HG03575 (cell line): ENCODE measurements at regions not wholly inside any gene's neighbourhood (a gene's known extent, or its start where the extent isn't known, plus 50 kb on each side); places are given as distances from the start of the nearest gene placed in this dataset.
"Not testable (repeated sequence)": the region's sequence is repeated elsewhere in the genome, so short reads cannot be mapped to it uniquely, and the experiment has no call there.

Experiments
- ATAC-seq: cut with Tn5 transposase; IDR thresholded peaks from one replicate; pipeline ENCODE4 v1.9.1; 2021; ENCODE audit not compliant: unreplicated experiment, insufficient number of reproducible peaks, low FRiP score; ENCODE audit errors: extremely low read depth

DNA sequence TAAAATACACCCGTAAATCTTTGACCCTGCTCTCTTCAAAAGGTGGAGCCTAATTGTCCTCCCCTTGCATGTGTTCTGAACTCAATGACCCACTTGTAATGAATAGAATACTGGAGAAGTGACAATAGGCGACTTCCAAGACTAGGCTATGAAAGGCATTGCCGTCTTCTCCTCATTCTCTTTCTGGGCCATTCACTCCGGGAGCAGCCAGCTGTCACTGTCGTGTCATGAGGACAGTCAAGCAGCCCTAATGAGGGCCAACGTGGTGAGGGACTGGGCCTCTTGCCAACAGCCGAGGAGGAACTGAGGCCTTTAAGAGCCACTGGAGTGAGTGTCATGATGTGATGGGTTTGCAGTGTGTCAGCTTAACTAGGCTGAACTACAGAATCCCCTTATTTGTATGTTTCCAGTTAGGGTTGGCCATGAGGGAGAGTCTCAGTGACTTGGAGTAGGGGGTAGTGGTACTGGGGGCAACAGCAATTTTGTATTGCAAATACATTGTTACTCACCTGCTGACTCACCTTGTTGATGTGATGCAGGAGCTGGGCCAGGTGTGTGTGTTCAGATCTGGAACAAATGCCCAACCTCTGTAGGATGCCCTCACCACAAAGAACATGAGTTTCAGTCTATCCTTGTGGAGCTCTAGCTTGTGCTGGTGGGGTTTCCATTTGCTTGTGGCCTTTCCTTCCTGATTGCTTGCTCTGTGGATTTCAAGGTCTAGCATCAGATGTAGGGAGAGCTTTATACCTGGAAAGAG is 188.5 kb upstream of the PROK2 start:
- ATAC-seq, result no peak

DNA sequence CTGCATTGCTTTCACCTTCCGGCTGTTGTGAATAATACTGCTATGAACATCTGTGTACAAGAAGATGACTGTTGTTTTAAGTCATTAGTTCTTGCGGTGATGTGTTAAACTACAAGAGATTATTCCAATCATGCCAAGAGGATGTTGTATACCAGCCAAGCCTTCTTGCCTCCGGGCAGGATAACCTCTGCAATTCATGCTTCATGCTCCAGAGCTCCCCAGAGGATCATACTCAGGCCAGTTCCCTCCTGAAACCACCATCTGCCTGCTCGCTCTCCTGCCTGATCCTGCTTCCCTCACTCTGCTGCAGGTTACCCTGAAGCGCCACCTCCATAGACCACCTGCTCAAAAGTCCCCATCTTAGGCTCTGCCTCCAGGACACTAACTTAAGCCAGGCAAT is 187.1 kb upstream of the PROK2 start:
- ATAC-seq, result no peak

DNA sequence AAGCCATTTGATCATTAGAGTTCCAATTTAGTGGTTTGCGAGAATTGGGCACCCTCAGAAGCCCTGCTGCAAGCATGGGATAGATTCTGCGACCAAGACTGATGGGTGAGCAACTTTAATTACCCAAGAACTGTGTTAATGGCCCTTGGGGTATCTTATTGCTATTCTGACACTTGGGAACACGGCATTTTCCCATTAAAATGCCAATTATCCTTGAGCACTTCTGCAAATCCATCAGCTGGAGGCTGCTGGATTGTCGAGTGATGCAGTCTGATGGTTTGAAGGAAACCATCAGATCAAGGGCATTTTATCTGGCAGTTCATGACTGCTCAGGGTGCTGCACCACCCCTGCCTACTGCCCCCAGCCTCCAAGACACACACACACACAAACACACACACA is 183.6 kb upstream of the PROK2 start:
- ATAC-seq, result no peak

DNA sequence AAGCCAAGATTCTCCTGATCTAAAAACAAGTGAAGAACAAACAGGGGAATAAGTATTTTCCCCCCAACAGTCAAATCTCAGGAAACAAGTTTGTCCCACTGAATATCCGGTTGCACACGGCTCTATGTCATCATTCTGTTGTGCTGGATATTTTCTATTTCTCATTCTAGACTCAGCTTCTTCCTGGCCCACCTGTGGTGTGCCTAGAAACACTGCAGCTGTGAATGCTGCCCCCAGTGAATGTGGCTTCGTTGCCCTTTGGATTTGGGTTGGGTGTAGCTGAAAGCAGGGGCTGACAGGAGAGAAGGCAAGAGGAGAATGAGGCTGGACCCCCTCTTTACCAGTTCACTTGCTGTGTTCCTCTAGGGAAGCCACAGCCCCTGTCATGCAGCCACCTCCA is 181.2 kb upstream of the PROK2 start:
- no peak for ATAC-seq

DNA sequence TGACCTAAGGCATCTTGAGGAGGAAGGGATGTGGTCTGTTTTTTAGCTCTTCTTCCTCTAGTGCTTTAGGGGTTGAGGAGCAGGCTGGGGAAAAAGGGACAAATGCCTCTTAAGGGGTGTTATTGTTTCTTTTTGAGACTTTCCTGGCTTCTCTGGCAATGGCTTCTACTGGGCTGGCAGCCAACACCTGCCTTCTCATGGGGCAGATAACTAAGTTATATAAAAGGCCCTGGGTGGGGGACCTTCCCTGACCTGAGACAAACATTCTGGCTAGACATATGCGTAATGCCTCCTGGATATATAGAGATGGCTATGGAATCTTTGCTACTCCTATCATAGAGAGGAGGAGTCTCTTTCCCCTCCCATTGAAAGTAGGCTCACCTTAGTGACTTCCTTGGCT is 179.2 kb upstream of the PROK2 start:
- no peak for ATAC-seq

DNA sequence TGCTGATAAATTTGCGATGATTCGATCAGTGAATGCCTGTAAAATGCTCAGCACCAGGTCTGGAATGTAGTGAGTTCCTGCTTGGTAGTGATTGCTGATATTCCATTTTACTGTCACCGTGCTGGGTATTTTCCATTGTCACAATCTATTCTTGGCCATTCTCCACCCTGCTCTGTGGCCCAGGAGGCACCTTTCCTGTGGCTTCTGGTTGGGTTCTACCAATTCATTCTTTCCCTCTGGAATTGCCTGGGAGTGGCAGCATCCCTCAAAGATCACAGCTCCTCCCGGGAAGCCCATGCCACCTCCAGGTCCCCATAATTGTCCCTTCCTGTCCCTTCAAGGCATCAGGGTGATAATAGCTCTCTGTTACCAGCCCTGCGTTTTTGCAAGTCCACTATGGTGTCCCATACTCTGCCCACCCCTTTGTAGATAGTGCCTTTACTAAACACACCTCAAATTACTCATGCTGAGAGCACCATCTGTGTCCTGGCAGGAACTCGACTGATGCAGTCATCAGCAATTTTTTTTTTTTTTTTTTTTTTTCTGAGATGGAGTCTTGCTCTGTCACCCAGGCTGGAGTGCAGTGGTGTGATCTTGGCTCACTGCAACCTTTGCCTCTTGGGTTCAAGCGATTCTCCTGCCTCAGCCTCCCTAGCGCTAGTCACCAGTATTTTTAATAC is 177.8 kb upstream of the PROK2 start:
- no peak for ATAC-seq

DNA sequence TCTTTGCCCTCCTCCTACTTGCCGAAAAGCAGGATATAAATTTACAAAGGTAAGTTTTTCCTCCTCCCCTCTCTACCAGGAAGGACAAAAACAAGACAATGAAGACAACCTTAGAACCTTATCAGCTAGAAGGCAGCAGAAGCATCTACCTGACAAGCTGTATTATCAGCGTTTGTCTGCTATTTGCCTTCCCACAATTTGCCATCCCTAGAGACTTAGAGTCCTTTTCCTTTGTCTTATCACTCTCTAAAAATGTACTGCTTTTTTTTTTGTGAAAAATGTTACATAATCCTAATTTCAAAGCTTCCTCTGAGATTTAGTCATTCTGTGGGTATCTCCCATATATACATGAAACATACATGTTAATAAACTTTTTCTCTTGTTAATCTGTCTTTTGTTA is 176.9 kb upstream of the PROK2 start:
- ATAC-seq, result no peak

DNA sequence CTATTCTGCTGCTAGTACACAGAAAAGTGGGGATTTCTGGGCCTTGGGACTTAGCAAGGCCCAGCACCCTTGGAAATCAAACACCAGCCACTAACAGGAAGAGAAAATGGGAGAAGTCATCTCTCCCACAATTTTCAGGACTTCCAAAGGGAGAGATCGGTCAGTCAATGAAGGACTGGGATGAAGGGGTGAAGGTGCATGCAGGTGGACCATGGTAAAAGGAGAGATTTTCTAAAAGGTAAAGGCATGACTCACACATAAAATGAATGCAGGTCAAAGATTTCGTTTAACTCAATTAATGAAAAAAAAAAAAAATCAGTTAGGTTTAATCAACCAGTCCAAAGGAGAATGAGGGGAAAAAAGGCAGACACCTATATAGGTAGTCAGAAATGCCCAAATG is 176.4 kb upstream of the PROK2 start:
- ATAC-seq, result no peak

DNA sequence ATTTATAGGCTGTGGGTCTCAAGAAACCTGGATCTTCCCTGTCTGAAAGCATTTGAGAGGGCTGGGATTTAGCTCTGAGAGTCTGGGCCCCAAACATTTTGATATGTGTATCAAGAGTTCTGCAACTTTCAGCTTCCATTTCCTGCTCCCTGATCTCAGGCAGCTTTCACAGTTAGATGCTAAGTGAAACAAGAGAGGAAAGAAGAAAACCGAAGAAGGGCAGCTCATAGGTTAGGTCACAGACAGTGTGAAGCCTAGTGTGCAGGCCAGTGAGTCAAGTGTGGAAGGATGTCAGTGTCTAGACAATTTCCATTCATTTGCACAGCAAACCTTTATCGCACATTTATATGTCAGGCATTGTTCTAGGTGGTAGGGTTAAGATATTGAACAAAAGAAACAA is 173.6 kb upstream of the PROK2 start:
- ATAC-seq, result no peak

DNA sequence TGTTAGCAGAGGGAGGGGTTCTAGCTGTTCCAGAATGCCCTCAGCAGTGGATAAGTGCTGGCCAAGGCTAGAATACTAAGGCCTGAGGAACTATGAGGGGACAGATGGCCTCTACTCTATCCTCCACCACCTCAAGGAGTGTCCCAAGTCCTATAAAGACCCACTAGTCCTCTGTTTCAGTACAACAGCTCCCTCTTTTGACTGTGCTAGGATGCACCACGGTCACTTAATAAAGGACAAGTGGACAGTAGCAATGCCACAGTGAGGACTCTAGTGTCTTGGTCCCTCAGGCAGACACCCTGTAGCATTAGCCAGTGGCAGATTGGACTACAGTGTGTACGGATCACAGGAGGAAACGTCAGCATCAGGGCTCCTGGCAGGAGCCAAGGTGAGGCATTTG is 171.8 kb upstream of the PROK2 start:
- ATAC-seq, result no peak

DNA sequence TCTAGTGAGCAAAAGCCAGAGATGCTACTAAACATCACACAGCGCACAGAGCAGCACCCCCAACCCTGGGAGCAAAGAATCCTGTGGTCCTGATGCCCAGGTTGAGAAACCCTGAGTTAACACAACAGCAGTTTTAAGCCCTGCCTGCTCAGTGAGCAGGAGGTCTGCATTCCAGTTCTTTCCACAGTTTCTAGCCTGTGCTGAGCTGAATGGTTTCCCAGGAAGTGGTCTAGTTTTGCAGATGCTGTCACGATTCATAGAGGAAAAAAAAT is 171.1 kb upstream of the PROK2 start:
- ATAC-seq, result no peak

DNA sequence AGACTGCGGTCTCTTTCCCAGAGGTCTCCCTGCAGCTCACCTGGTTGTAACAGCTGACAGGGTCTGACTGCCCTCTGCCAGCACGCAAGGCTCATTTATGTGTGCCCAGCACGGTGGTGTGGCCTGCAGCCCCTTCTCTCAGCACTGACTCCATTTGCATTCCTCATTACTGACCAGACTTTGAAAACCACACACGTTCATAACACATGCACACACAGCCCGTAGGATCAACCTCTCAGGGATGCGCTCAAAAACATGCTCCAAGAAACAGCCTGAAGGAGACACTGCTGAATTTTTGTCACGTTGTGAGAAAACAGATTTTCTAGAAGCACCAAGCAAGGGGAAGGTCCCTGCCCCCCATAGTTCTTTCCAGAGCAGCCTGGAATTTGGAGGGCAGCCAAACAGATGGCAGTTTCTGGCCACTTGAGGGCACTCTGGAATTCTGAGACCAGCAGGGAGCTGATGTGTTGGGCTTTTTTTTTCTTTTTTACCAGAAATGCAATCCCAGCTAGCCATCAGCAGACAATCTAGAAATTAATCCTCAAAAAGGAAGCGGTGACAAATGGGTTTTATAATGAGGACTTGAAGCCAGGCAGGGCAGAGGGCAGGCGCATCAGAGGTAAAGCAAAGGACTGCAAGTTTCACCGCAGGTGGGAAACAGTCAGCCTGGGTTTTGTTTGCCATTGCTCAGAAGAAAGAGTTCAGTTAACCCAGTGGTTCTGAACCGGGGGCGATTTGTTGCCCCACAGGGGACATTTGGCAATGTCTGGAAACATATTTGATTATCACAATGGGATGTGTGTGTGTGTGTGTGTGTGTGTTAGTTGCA is 170.5 kb upstream of the PROK2 start:
- ATAC-seq, result no peak

DNA sequence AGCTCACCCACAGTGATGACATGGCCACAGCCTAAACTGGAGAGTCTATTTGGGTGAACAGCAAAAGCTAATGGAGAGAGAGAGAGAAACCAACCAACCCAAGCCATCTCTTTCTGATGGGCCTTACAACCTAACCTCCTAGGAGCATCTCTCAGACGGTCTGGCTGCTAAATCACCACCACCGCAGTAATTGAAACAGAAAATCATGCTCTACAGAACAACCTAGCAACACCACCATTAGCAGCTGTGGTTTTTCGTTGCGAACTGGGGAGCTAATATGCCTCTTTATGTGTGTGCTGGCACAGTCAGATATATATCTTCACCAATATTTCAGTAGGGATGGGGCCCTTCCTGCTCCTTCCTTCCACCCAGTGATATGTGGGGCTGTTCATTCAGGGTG is 166.9 kb upstream of the PROK2 start:
- no peak for ATAC-seq

DNA sequence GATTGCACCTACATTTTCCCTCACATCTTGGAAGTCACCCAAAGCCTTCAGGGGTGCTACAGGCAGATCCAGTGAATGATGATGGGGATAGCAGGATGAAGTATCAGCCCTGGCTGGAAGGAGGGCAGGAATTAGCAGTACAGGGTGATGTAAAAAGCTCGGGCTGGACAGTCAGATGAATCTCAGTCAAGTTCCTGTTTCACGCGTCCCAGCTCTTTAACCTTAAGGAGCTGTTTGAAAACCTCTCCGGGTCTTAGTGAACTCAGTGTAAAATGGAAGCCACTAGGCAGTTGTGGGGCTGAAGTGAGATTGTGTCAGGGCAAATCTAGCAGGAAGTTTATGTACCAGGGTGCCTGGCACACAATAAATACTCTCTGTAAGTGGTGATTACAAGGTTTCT is 166.4 kb upstream of the PROK2 start:
- no peak for ATAC-seq

DNA sequence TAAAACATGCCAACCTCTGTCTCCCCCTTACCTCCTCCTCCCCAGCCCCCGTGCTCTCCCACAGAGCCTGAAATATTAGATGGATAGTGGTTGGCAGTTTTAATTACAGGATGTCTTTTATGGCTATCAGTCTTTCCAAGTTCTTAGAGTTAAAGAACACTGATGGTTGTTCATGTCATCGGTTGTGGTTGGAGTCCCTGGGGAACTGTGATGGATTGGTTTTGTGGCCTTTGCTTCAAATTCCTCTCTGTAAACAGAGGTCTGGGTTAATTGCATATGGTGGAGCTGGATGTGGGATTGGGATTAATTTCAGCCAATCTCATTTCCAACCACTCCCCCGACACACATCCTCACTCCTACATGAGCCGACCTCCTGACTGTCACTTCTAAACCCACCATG is 164.5 kb upstream of the PROK2 start:
- no peak for ATAC-seq

DNA sequence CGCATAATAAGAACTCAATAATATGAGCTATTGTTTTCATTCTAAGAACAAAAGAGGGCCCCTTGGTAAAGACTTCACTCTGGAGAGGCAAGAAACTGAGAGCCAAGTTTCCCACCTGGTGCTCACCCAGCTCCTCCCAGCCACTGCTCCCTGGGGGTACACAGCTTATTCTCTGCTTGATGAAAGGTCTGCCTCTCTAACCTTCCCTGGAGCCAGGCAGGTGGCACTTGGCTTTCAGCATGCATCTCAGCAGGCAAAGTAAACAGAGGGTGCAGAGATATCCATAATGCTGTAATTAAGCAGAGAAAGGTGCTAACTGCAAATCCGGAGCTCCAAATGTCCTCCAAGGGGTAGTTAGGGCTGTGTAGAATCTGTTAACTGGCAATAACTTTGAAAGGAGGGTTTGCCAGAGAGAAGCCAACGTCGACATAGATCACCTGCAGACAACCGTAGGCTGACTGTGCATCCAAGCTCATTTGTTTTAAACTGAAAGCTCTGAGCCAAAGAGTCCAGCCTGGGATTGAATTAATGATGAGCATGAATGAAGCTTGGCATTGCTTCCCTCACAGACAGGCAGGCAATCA is 159.6 kb upstream of the PROK2 start:
- no peak for ATAC-seq

DNA sequence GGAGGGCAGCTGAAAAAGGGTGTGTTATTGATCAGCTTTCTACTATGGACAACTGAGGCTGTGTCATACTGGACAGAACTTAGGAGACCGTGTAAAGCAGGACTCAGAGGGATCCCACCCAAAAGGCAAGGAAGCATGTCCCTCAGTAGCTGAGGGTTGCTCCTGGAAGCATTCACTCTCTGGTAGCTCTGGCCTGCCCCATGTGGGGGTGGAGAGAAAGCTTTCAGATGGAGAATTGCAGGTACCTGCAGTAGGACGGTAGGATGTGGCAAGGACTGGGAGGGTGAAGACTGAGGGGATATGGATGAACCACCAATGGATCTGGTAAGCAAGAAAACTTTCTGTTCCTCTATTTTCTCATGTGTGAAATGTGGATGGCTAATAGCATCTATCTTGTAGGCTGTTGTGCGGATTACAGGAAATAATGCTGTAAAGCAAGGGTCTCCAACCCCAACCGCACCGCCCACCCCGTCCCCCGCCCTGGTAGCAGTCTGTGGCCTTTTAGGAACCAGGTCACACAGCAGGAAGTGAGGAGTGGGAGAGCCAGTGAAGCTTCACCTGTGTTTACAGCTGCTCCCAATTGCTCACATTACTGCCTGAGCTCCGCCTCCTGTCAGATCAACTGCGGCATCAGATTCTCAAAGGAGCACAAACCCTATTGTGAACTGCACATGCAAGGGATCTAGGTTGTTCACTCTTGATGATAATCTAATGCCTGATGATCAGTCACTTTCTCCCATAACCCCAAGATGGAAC is 157.7 kb upstream of the PROK2 start:
- no peak for ATAC-seq

DNA sequence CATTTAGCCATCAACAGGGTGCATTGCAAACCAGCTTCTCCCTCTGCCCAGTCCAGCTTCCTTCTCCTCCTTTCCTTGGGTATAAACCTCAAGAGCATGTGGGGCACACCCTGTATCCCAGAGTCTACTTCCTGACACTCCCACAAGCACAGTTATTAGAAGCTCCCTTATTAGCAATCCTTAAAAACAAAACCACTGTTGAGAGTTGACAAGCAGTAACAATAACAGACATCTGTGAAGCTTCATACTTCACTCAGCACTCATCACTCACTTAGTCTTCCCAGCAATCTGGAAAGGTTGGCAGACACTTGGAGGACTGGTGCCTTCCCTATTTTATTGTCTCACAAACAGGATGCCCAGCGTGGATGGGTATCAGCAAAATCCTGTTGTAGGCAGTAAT is 155.5 kb upstream of the PROK2 start:
- no peak for ATAC-seq

DNA sequence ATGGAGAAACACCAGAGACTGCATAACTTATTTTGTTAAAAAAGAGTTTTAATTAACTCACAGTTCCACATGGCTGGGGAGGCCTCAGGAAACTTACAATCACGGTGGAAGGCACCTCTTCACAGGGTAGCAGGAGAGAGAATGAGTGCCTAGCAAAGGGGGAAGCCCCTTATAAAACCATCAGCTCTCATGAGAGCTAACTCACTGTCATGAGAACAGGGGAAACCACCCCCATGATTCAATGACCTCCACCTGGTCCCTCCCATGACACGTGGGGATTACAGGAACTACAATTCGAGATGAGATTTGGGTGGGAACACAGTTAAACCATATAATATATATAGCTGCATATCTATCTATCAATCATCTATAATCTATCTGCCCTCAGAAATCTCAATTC is 153.1 kb upstream of the PROK2 start:
- not testable (repeated sequence) for ATAC-seq
